GM18951 (cell line): ENCODE measurements at regions not wholly inside any gene's neighbourhood (a gene's known extent, or its start where the extent isn't known, plus 50 kb on each side); places are given as distances from the start of the nearest gene placed in this dataset.

Experiments used
- POLR2A ChIP-seq: IDR thresholded peaks from 4 replicates; pipeline ENCODE4 v1.6.1; 2011; ENCODE audit warnings: mild to moderate bottlenecking; ENCODE audit not compliant: insufficient read length, insufficient read depth; ENCODE audit errors: extremely low read depth
- in situ Hi-C: fragments of 300-500 bp; cut with MboI; formaldehyde crosslinking; loops from one replicate; pipeline ENCODE4 v1.12.0; 2022; ENCODE audit warnings: low sequenced_read_pairs, mixed read lengths, inconsistent platforms; ENCODE audit not compliant: unreplicated experiment

DNA sequence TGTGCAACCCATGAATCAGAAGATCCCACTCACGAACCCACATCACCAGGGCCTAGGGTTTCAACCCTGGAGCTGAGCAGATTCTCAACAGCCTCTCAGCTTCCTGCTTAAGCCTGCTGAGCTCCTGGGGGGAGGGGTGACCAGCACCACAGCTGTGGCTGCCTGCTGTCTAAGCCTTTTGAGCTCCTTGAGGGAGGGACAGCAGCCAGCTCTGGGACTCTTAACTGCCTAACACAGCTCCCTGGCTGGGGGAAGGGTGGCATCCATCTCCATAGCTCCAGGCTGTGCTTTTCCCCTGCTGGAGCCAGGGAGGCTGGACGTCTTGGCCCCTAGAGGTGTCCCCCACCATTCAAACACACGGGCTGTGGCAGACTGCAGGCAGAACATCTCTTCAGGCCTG is 250.3 kb downstream of the DMAC1 start:
- in situ Hi-C loops: loop anchor here (25.0 kb wide), 1 partner anchor 512 kb away; no protein-coding TSS in a partner anchor

DNA sequence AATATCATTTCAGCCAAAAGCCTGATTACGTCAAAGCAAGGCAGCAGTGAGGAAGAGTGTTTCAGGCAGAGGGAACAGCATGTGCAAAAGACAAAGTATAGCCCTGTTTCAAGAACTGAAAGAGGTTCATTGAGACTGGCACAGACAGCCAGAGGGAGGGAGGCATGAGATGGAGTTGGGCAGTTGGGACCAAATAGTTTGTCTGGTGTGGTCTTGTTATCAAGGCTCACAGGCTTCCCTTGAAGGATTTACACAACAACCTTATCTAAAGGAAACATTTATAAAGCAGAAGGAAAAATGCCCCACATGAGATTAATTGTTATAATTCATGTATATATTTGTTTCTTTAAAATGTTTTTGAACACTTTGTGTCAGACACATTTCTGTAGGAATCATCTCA is 253.3 kb downstream of the DMAC1 start:
- TF ChIP-seq POLR2A: no peak
- in situ Hi-C loops: loop anchor here (25.0 kb wide), 1 partner anchor 509 kb away; no protein-coding TSS in a partner anchor

More for the DNA sequence above, 250.3 kb downstream of the DMAC1 start:
- TF ChIP-seq POLR2A: no peak

GRCh38 chr9:7545371-7546165 is 254.0 kb downstream of the DMAC1 start:
- no peak for TF ChIP-seq POLR2A
- in situ Hi-C loops: loop anchor here (25.0 kb wide), 1 partner anchor 508 kb away; no protein-coding TSS in a partner anchor

DNA sequence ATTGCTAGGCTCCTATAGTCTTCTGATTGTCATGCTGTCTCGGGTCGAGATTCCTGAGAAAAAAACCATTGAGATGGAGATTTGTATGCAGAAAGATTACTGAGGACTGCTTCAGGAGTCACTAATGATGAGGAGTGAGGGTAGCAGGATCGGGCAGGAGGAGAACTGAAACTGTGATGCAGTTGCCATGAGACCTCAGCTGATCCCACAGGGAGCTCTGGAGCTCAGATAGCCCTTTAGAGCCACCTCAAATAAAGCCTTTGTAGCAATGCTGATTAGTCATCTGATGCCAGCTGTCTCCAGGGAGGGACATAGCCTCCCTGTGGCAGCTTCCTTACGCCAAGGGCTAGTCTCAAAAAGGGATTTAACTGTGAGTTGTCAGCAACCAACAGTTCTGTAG is 256.9 kb downstream of the DMAC1 start:
- in situ Hi-C loops: loop anchor here (25.0 kb wide), 1 partner anchor 505 kb away; no protein-coding TSS in a partner anchor
- no peak for TF ChIP-seq POLR2A

GRCh38 chr9:7542126-7542525 is 257.5 kb downstream of the DMAC1 start:
- TF ChIP-seq POLR2A: no peak
- in situ Hi-C loops: loop anchor here (25.0 kb wide), 1 partner anchor 505 kb away; no protein-coding TSS in a partner anchor

- TF ChIP-seq POLR2A: no peak
- in situ Hi-C loops: loop anchor here (25.0 kb wide), 1 partner anchor 499 kb away; no protein-coding TSS in a partner anchor
Observed at GRCh38 chr9:7536310-7536939, 263.2 kb downstream of the DMAC1 start.

DNA sequence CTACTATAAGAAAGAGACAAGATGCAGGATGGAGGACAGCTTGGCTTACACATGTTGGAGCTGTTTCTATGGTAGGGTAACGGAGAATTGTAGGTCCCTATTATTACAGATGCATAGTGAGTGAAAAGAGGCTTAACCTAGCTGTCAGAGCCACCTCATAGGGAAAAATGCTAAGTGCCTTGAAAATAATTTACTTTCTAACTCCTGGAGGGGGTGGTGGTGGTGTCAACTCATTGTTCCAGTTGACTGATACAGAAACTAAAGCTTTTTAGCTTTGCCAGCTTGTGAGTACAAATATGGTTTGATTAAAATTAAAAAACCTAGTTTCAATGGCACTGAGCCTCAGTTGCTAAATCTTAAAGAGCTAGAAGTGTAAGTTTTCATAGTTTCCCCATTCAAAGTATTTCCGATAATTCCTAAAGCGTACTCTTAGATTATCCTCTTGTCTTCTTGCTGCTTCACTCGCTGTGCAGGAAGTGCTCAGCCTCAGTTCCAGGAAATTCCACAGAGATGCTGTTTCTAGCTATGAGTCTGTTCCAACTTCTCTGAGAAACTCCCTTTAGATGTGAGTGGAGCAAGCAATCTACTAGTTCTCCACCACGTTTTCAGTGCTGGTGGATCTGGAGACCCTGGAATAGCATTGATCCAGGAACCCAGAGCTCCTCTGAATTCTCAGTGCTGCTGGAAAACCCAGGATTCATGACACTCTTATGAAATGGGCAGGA is 265.2 kb downstream of the DMAC1 start:
- no peak for TF ChIP-seq POLR2A
- in situ Hi-C loops: loop anchor here (25.0 kb wide), 1 partner anchor 497 kb away; no protein-coding TSS in a partner anchor

- no peak for TF ChIP-seq POLR2A
- in situ Hi-C loops: loop anchor here (25.0 kb wide), 1 partner anchor 496 kb away; no protein-coding TSS in a partner anchor
Observed at GRCh38 chr9:7533376-7534090, 266.0 kb downstream of the DMAC1 start.

DNA sequence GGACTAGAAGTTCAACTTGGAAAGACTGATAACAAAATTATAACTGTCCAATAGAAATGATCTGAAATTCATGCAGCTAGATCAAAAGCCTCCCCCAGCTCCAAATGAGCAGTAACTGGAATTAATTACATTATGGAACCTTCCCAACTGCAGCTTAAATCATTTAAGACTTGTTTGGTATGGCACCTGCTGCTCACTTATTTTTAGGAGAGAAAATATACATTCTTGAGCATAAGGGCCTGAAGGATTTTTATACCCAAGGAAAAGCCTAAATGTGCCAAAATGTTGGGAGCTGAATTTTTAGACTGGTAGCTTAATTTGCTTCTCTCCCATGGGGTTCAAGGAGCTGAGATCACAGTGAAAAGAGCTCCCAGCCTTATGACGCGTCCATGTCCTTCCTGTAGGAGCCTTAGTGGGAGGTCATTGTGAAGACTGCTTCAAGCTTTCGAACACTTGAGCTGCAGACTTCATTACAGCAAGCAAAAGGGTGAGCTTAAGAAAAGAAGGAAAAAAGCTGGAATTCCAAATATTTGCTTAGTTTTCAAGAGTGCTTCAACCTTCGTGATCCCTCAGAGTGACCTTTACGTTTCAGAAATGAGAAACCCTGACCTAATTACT is 276.0 kb downstream of the DMAC1 start:
- no peak for TF ChIP-seq POLR2A
- in situ Hi-C loops: no loop called here

DNA sequence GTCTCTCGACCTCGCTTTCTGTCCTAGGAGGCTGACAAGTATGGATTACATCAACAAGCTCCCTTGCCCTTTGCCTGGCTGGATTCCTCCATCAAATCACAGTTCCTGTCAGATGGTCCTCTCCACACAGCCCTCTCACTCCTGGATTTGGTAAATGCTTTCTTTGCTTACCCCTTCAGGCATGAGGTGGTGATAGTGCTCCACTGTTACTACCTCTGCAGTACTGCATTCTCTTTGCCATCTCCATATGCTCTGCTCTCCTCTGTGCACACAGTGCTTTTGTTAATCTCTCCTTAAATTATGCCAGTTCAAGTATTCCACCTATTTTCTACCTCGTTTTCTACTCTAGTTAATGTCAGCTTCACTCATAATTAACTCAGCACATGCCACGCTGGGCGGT is 279.2 kb downstream of the DMAC1 start:
- in situ Hi-C loops: no loop called here
- TF ChIP-seq POLR2A: no peak

GRCh38 chr9:7516376-7516775 is 283.2 kb downstream of the DMAC1 start:
- in situ Hi-C loops: no loop called here
- no peak for TF ChIP-seq POLR2A

- TF ChIP-seq POLR2A: no peak
- in situ Hi-C loops: no loop called here
Observed at GRCh38 chr9:7510199-7510598, 289.4 kb downstream of the DMAC1 start.

DNA sequence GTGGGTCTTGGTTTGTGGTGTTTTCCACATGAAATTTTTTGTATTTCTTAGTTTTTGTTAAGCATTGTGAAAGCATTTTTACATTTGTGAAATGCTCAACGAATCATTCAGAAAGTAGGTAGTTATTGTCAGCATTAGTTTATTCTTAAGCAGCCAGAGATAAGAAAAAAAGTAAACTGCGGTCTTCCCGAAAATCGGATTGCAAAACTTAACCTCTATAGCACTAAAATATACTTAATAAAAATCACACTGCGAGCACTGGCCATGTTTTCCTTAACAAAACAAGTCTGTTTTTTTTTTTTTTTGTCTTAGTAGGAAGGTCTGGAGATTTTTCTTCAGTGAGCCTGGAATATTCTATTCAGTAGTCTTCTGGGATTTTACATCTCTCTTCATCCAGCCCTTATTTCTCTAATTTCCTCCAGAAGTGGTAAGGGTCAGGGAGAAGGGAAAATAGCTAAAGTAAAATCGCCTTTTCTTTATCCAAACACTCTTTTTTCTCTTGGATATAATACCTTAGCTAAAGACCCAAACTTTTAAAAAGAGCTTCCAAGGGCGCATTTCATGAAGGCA is 289.9 kb downstream of the DMAC1 start:
- in situ Hi-C loops: no loop called here
- TF ChIP-seq POLR2A: no peak
